ENCODE measurements at regions not wholly inside any gene's neighbourhood (a gene's known extent, or its start where the extent isn't known, plus 50 kb on each side); places are given as distances from the start of the nearest gene placed in this dataset.

- TF ChIP-seq CTCF (optimal IDR thresholded peaks at IDR 0.05 in 1 of 3, IDR thresholded peaks at IDR 0.05 in 1 of 3, conservative IDR thresholded peaks at IDR 0.05 in 1 of 3; ENCODE audit: extremely low read depth in 1 of 3, insufficient read depth in 2 of 3, low read length in 3 of 3) (no peak), EZH2 (IDR thresholded peaks at IDR 0.05; ENCODE audit: low read length) (no peak)
Measured at GRCh38 chr3:18208091-18208490, 217.0 kb downstream of the SATB1 start.
